PC-9 (cell line): ENCODE measurements at regions not wholly inside any gene's neighbourhood (a gene's known extent, or its start where the extent isn't known, plus 50 kb on each side); places are given as distances from the start of the nearest gene placed in this dataset.

Source experiments
- EZH2 ChIP-seq: fragments of 200-600 bp; sonication (generic); IDR thresholded peaks from 2 replicates; pipeline ENCODE4 v1.8.0; 2017; ENCODE audit warnings: antibody characterized with exemption, low read depth
- TF ChIP-seq, protein P1 (sequence below): fragments of 200-600 bp; sonication (generic); conservative IDR thresholded peaks from 2 replicates; pipeline ENCODE4 v1.6.1; 2017; ENCODE audit warnings: mixed run types, antibody characterized with exemption, mild to moderate bottlenecking, moderate library complexity

DNA sequence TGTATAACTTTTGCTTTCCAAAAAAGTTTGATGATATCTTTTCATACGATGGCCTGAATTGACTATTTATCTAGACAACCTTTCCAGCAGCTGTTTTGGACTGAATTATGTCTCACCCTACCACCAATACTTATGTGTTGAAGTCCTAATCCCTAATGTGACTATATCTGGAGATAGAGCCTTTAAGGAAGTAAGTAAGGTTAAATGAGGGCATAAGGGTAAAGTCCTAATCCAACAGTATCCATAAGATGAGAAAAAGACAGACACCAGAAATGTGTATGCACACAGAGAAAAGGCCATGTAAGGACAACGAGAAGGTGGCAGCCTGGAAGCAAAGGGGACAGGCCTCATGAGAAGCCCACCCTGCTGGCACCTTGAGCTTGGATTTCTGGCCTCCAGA is 86.6 kb upstream of the PPARGC1A start:
- no peak for TF ChIP-seq EZH2
- TF ChIP-seq, protein P1, sequence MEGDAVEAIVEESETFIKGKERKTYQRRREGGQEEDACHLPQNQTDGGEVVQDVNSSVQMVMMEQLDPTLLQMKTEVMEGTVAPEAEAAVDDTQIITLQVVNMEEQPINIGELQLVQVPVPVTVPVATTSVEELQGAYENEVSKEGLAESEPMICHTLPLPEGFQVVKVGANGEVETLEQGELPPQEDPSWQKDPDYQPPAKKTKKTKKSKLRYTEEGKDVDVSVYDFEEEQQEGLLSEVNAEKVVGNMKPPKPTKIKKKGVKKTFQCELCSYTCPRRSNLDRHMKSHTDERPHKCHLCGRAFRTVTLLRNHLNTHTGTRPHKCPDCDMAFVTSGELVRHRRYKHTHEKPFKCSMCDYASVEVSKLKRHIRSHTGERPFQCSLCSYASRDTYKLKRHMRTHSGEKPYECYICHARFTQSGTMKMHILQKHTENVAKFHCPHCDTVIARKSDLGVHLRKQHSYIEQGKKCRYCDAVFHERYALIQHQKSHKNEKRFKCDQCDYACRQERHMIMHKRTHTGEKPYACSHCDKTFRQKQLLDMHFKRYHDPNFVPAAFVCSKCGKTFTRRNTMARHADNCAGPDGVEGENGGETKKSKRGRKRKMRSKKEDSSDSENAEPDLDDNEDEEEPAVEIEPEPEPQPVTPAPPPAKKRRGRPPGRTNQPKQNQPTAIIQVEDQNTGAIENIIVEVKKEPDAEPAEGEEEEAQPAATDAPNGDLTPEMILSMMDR, result no peak
